ENCODE measurements at regions not wholly inside any gene's neighbourhood (a gene's known extent, or its start where the extent isn't known, plus 50 kb on each side); places are given as distances from the start of the nearest gene placed in this dataset.
A peak's percentile ranks its signal among the peaks of the same experiment; 100 is the strongest.

DNA sequence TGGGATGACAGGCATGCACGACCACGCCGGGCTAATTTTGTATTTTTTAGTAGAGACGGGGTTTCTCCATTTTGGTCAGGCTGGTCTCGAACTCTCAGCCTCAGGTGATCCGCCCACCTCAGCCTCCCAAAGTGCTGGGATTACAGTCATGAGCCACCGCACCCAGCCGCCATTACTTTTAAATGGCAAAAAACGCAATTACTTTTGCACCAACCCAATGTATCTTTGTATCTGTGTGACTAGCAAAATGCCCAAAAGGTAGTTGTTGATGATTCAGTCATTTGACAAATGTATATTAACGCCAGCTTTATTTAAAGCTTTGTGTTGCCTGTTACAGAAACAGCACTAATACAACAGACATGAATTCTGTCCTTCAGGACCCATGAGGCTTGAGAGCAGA is 216.9 kb upstream of the FMN2 start:
- 96 to 97% (median 96%) methylated on average over 10 of the region's 10 CpGs for WGBS, 3 donors
- H3K27me3 ChIP-seq = no peaks in the 10 kb centered on the region
- DNase-seq = no peak
- no peaks in the 10 kb centered on the region for H3K36me3 ChIP-seq
- H3K27ac ChIP-seq = no peak overlapping the region
- TF ChIP-seq EP300 (IDR thresholded peaks at IDR 0.05) = no peak
- TF ChIP-seq, protein P1, sequence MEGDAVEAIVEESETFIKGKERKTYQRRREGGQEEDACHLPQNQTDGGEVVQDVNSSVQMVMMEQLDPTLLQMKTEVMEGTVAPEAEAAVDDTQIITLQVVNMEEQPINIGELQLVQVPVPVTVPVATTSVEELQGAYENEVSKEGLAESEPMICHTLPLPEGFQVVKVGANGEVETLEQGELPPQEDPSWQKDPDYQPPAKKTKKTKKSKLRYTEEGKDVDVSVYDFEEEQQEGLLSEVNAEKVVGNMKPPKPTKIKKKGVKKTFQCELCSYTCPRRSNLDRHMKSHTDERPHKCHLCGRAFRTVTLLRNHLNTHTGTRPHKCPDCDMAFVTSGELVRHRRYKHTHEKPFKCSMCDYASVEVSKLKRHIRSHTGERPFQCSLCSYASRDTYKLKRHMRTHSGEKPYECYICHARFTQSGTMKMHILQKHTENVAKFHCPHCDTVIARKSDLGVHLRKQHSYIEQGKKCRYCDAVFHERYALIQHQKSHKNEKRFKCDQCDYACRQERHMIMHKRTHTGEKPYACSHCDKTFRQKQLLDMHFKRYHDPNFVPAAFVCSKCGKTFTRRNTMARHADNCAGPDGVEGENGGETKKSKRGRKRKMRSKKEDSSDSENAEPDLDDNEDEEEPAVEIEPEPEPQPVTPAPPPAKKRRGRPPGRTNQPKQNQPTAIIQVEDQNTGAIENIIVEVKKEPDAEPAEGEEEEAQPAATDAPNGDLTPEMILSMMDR (IDR thresholded peaks at IDR 0.05) = no peak
- TF ChIP-seq POLR2A (IDR thresholded peaks at IDR 0.05) = no peak
- H3K9me3 ChIP-seq = no peaks in the 10 kb centered on the region
- H3K4me1 ChIP-seq (ENCODE audit: insufficient read depth) = peaks cover 6% of the 10 kb centered on the region
- intact Hi-C loops (cut with DNase I) = no loop called here
- no peak overlapping the region for H3K4me3 ChIP-seq

DNA sequence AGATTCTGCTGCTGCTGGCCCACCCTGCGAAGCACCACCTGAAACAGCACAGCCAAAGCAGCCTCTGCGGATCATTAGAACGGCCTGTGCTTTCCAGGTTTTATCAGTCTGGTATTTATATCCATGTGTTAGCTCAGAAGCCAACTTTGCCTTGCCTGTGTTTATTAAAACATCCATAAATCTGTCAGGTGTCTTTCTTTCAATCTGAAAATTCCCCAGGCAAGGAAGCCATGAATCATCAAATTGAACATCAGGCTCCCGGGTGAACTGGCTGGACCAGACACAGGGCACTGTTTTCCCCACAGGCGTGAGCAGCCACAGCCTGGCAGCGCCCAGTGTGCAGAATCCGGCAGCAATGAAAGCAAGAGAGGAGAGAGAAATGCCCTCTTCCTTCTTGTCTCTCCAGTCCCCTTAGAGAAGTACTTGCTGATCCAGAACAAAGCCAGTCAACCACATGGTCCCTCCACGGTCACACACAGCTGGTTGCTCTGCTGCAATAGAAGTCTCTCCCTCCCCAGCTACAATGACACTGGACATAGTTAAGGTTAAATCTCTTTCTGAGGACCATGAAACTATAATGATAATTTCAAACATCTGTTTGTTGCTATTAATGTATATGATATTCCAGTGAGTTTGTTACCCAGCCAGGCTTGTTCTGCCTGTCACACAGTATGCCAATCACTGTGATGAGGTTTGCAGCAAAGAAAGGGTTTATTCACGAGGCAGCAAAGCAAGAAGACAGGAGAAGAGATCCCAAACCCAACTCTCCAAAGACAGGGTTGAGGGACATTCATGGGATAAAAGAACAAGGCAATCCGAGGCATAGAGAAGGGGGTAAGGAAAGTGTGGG is 212.1 kb upstream of the FMN2 start:
- WGBS, 3 donors = 46 to 64% (median 55%) methylated on average over 10 of the region's 10 CpGs
- Histone ChIP-seq H3K4me1 (ENCODE audit: insufficient read depth) (peaks cover 6% of the 10 kb centered on the region), H3K36me3 (no peaks in the 10 kb centered on the region), H3K27me3 (no peaks in the 10 kb centered on the region), H3K4me3 (no peak overlapping the region), H3K27ac (no peak overlapping the region), H3K9me3 (no peaks in the 10 kb centered on the region)
- intact Hi-C loops (cut with DNase I) = no loop called here
- TF ChIP-seq, protein P1 (IDR thresholded peaks at IDR 0.05) = no peak
- TF ChIP-seq POLR2A (IDR thresholded peaks at IDR 0.05) = no peak
- no peak for TF ChIP-seq EP300 (IDR thresholded peaks at IDR 0.05)
- no peak for DNase-seq

DNA sequence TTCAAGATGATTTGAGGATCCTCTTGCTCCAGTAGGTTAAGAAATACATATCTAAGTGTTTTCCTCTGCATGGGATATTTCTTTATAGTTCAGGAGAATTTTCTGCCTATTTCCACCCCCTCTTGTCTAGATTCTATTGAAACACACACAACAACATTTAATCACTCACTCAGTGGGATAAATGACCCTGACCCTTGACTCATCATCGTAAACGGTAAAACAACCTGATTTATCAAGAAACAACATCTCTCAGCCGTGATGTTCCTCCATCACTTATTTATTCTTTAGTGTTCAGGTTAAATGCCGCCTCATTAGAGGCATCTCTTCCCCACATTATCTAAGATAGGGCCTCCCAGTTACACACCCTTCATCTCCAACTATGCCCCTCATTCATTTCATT is 208.7 kb upstream of the FMN2 start:
- DNase-seq = no peak
- intact Hi-C loops (cut with DNase I) = no loop called here
- H3K27me3 ChIP-seq = no peaks in the 10 kb centered on the region
- peak overlapping the region in 1 of 2 donors; percentile 83 for H3K27ac ChIP-seq
- no peaks in the 10 kb centered on the region for H3K9me3 ChIP-seq
- H3K4me1 ChIP-seq (ENCODE audit: insufficient read depth) = peaks cover 10% of the 10 kb centered on the region
- no peak overlapping the region for H3K4me3 ChIP-seq
- TF ChIP-seq, protein P1 (IDR thresholded peaks at IDR 0.05) = no peak
- TF ChIP-seq POLR2A (IDR thresholded peaks at IDR 0.05) (no peak), EP300 (IDR thresholded peaks at IDR 0.05) (no peak)
- WGBS, 3 donors = 63 to 77% (median 73%) methylated on average over 4 of the region's 4 CpGs
- H3K36me3 ChIP-seq = no peaks in the 10 kb centered on the region

DNA sequence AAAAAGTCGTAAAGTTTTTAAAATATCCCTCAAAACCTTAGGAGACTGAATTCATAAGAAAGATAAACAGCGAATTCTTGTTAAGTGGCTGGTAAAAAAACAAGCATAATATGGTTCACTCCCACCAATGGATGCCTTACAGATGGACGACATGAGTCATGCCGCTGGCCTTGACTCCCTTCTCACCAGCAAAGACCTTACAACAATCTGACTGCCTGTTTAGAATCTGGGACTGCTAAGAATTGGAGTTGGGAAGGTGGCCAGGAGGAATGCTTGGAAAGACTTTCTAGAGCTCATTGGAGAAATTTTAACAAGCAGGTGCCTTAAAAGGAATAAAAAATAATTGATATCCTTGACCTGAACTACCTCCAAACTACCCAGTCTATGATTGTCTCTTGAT is 206.9 kb upstream of the FMN2 start:
- H3K4me1 ChIP-seq (ENCODE audit: insufficient read depth) = peaks cover 12% of the 10 kb centered on the region
- H3K9me3 ChIP-seq = no peaks in the 10 kb centered on the region
- peak overlapping the region in 1 of 2 donors; percentile 83 for H3K27ac ChIP-seq
- no peaks in the 10 kb centered on the region for H3K36me3 ChIP-seq
- no peaks in the 10 kb centered on the region for H3K27me3 ChIP-seq
- peak; percentile 71 to 84 (median 80) for DNase-seq
- no peak overlapping the region for H3K4me3 ChIP-seq
- no peak for TF ChIP-seq EP300 (IDR thresholded peaks at IDR 0.05)
- no peak for TF ChIP-seq POLR2A (IDR thresholded peaks at IDR 0.05)
- TF ChIP-seq, protein P1 (IDR thresholded peaks at IDR 0.05) = no peak
- WGBS, 3 donors = 5 to 9% (median 8%) methylated on average over 4 of the region's 4 CpGs
- intact Hi-C loops (cut with DNase I) = no loop called here

Data from ovary (tissue), 7 donors.